T-helper 2 cell treated with Interferon-gamma antibody and Interleukin-4, amounts not matched to agents 100 ng/mL and 5 ng/mL, for 36 hours (primary cell): ENCODE measurements at regions not wholly inside any gene's neighbourhood (a gene's known extent, or its start where the extent isn't known, plus 50 kb on each side); places are given as distances from the start of the nearest gene placed in this dataset.

Experiments
- intact Hi-C: fragments of 100-400 bp; cut with micrococcal nuclease; formaldehyde crosslinking; loops from one replicate; pipeline ENCODE4 v1.15.1; 2023

GRCh38 chr1:212189352-212189738 lies 95.9 kb upstream of the PPP2R5A start:
- intact Hi-C loops: no loop called here

- intact Hi-C loops: no loop called here
These were observed 95.0 kb upstream of the PPP2R5A start for GRCh38 chr1:212190169-212190568.

GRCh38 chr1:212192261-212192998 lies 92.8 kb upstream of the PPP2R5A start:
- intact Hi-C loops: no loop called here

- intact Hi-C loops: no loop called here
These were observed 88.9 kb upstream of the PPP2R5A start for GRCh38 chr1:212196355-212196754.

GRCh38 chr1:212201461-212201860 lies 83.7 kb upstream of the PPP2R5A start:
- intact Hi-C loops: no loop called here

- intact Hi-C loops: no loop called here
These were observed 81.6 kb upstream of the PPP2R5A start for GRCh38 chr1:212203630-212204029.

GRCh38 chr1:212205006-212205405 lies 80.2 kb upstream of the PPP2R5A start:
- intact Hi-C loops: no loop called here

- intact Hi-C loops: no loop called here
These were observed 79.4 kb upstream of the PPP2R5A start for GRCh38 chr1:212205843-212206242.

GRCh38 chr1:212207118-212207517 lies 78.1 kb upstream of the PPP2R5A start:
- intact Hi-C loops: no loop called here

GRCh38 chr1:212207822-212208520 lies 77.2 kb upstream of the PPP2R5A start:
- intact Hi-C loops: no loop called here

GRCh38 chr1:212208978-212209644 lies 76.1 kb upstream of the PPP2R5A start:
- intact Hi-C loops: no loop called here

- intact Hi-C loops: no loop called here
These were observed 73.8 kb upstream of the PPP2R5A start for GRCh38 chr1:212211371-212211770.

- intact Hi-C loops: no loop called here
These were observed 72.9 kb upstream of the PPP2R5A start for GRCh38 chr1:212212343-212212742.

GRCh38 chr1:212212906-212213305 lies 72.3 kb upstream of the PPP2R5A start:
- intact Hi-C loops: no loop called here

- intact Hi-C loops: no loop called here
These were observed 71.4 kb upstream of the PPP2R5A start for GRCh38 chr1:212213784-212214183.

GRCh38 chr1:212214325-212214724 lies 70.9 kb upstream of the PPP2R5A start:
- intact Hi-C loops: no loop called here

- intact Hi-C loops: no loop called here
These were observed 69.3 kb upstream of the PPP2R5A start for GRCh38 chr1:212215910-212216309.

GRCh38 chr1:212217633-212218032 lies 67.6 kb upstream of the PPP2R5A start:
- intact Hi-C loops: no loop called here

GRCh38 chr1:212218065-212218464 lies 67.1 kb upstream of the PPP2R5A start:
- intact Hi-C loops: no loop called here

- intact Hi-C loops: no loop called here
These were observed 66.3 kb upstream of the PPP2R5A start for GRCh38 chr1:212218911-212219310.

GRCh38 chr1:212219679-212220463 lies 65.3 kb upstream of the PPP2R5A start:
- intact Hi-C loops: no loop called here

GRCh38 chr1:212221801-212222200 lies 63.4 kb upstream of the PPP2R5A start:
- intact Hi-C loops: no loop called here
